B cell (primary cell): ENCODE measurements at regions not wholly inside any gene's neighbourhood (a gene's known extent, or its start where the extent isn't known, plus 50 kb on each side); places are given as distances from the start of the nearest gene placed in this dataset.

Source experiments
- ATAC-seq: fragments of 200-7000 bp; cut with Tn5 transposase; one replicate; pipeline ENCODE4 v1.10.0; 2021; ENCODE audit warnings: low read depth, mild to moderate bottlenecking, moderate number of reproducible peaks, moderate library complexity
- CTCF ChIA-PET: fragments of 350-600 bp; sonication (Branson Sonifier 250); formaldehyde crosslinking; loops from one replicate; lab custom pipeline; 2021; ENCODE audit warnings: antibody characterized with exemption, inconsistent platforms; lab: Charles Lee
- POLR2A ChIA-PET: fragments of 350-600 bp; sonication (Branson Sonifier 250); formaldehyde crosslinking; loops from one replicate; lab custom pipeline; 2021; ENCODE audit warnings: antibody characterized with exemption; lab: Charles Lee
- DNase-seq: peaks from one replicate; pipeline ENCODE4 v3.0.0; 2013
- H2AFZ ChIP-seq: 2 replicates; pipeline ENCODE4 v1.6.1; 2012; ENCODE audit warnings: mild to moderate bottlenecking, low read depth, low read length; ENCODE audit not compliant: insufficient read depth, poor library complexity, severe bottlenecking
- H3K27ac ChIP-seq, 2 donors: 1 replicate in 1 of 2; 2 replicates in 1 of 2; pipeline ENCODE4 v1.5.1; 2012 to 2013; ENCODE audit warnings: low read length in 2 of 2, mild to moderate bottlenecking in 2 of 2, moderate library complexity in 1 of 2
- H3K27me3 ChIP-seq, 4 experiments: fragments of 200-600 bp in 1 of 4; sonication (generic) in 1 of 4; replicated peaks in 1 of 4; 1 replicate in 2 of 4; 2 replicates in 2 of 4; pipeline versions ENCODE4 v1.6.1 to v1.7.0; 2013 to 2016; ENCODE audit warnings: low read length in 3 of 4, mild to moderate bottlenecking in 2 of 4, mixed read lengths in 1 of 4, moderate library complexity in 1 of 4; ENCODE audit not compliant: insufficient read depth in 4 of 4, control insufficient read depth in 3 of 4; ENCODE audit errors: control extremely low read depth in 1 of 4
- H3K36me3 ChIP-seq, 2 experiments: replicated peaks in 1 of 2; 1 replicate in 1 of 2; 2 replicates in 1 of 2; pipeline versions ENCODE4 v1.6.1 to v1.7.1; 2013; ENCODE audit warnings: low read length in 1 of 2; ENCODE audit not compliant: insufficient read depth in 2 of 2, control insufficient read depth in 1 of 2; ENCODE audit errors: control extremely low read depth in 1 of 2, extremely low read depth in 1 of 2
- H3K4me1 ChIP-seq, 2 donors: fragments of 200-600 bp in 1 of 2; sonication (generic) in 1 of 2; 1 replicate in 1 of 2; 2 replicates in 1 of 2; pipeline versions ENCODE4 v1.5.1 to v1.6.1; 2013 to 2017; ENCODE audit warnings: low read length in 2 of 2; ENCODE audit not compliant: control insufficient read depth in 2 of 2, insufficient read depth in 2 of 2
- H3K4me2 ChIP-seq: replicated peaks from 2 replicates; pipeline ENCODE3; 2012; ENCODE audit warnings: mild to moderate bottlenecking, low read depth, low read length; ENCODE audit not compliant: poor library complexity, severe bottlenecking
- H3K4me3 ChIP-seq, 5 experiments: fragments of 200-600 bp in 1 of 5; sonication (generic) in 1 of 5; 1 replicate in 3 of 5; 2 replicates in 2 of 5; pipeline versions ENCODE4 v1.5.1 to v1.7.0; 2011 to 2016; ENCODE audit warnings: low read length in 4 of 5, mild to moderate bottlenecking in 4 of 5, low read depth in 2 of 5, control low read depth in 1 of 5, moderate library complexity in 1 of 5; ENCODE audit not compliant: insufficient read depth in 1 of 5; ENCODE audit errors: control extremely low read depth in 1 of 5, extremely low read depth in 1 of 5
- H3K79me2 ChIP-seq: fragments of 200-600 bp; sonication (generic); one replicate; pipeline ENCODE4 v1.6.0; 2016; ENCODE audit warnings: low read length; ENCODE audit not compliant: control insufficient read depth, insufficient read depth
- H3K9ac ChIP-seq: fragments of 200-600 bp; sonication (generic); 2 replicates; pipeline ENCODE4 v1.6.1; 2017; ENCODE audit warnings: mild to moderate bottlenecking, low read length, moderate library complexity
- H3K9me3 ChIP-seq, 3 donors: one replicate each; pipeline versions ENCODE4 v1.6.1 to v1.7.1; 2013; ENCODE audit warnings: low read length in 2 of 3; ENCODE audit not compliant: control insufficient read depth in 2 of 3, insufficient read depth in 1 of 3; ENCODE audit errors: control extremely low read depth in 1 of 3
- H4K20me1 ChIP-seq: 2 replicates; pipeline ENCODE4 v1.6.0; 2012; ENCODE audit warnings: mild to moderate bottlenecking, low read length; ENCODE audit not compliant: insufficient read depth, control insufficient read depth, poor library complexity, severe bottlenecking
- H3K27ac Mint-ChIP-seq: one replicate; pipeline ENCODE4 v1.8.0; 2021; ENCODE audit warnings: mixed read lengths
- H3K27me3 Mint-ChIP-seq: one replicate; pipeline ENCODE4 v1.8.0; 2021; ENCODE audit warnings: mixed read lengths
- H3K4me1 Mint-ChIP-seq: one replicate; pipeline ENCODE4 v1.8.0; 2021; ENCODE audit warnings: mixed read lengths
- H3K4me3 Mint-ChIP-seq: one replicate; pipeline ENCODE4 v1.8.0; 2021; ENCODE audit warnings: mixed read lengths
- H3K9me3 Mint-ChIP-seq: one replicate; pipeline ENCODE4 v1.8.0; 2022; ENCODE audit warnings: mixed read lengths; ENCODE audit not compliant: insufficient read depth
- EZH2 ChIP-seq: IDR thresholded peaks from 2 replicates; pipeline ENCODE4 v1.6.1; 2012; ENCODE audit warnings: borderline replicate concordance, low read depth, mild to moderate bottlenecking, moderate library complexity, low read length; ENCODE audit not compliant: insufficient read depth, poor library complexity, severe bottlenecking
- WGBS: methylation state at CpG from one replicate; pipeline ENCODE4 v1.1.5; 2013; ENCODE audit warnings: missing lambda C conversion rate; ENCODE audit not compliant: insufficient coverage; 5-methylcytosine and 5-hydroxymethylcytosine counted together
- intact Hi-C: fragments of 100-400 bp; cut with micrococcal nuclease; formaldehyde crosslinking; loops from one replicate; pipeline ENCODE4 v1.10.0; 2022
- TF ChIP-seq, protein P1 (sequence below): fragments of 200-600 bp; IDR thresholded peaks from one replicate; pipeline ENCODE4 v1.8.0; 2022; ENCODE audit warnings: antibody characterized with exemption, mild to moderate bottlenecking

DNA sequence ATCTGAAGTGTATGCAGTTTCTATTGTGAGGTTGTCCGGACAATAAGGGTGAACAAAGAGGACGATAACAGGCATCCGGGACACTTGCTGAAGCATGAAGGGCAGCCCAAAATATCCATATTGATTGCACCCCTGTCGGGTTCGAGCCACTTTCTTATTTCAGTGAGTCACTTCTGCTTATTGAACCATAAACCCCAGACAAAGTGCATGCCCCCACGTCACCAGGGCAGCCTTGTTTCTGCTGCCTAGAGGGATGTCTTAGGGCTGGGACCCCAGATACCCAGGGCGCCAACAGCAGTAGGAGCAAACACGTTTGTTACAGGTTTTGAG, 175.3 kb upstream of the LYZL1 start:
- Mint-ChIP-seq H3K4me1 (no peaks in the 10 kb centered on the region), H3K27me3 (no peaks in the 10 kb centered on the region), H3K4me3 (no peak overlapping the region), H3K9me3 (peaks cover 2% of the 10 kb centered on the region), H3K27ac (no peak overlapping the region)
- no peaks in the 10 kb centered on the region for H3K79me2 ChIP-seq
- no peaks in the 10 kb centered on the region for H4K20me1 ChIP-seq
- TF ChIP-seq EZH2 = no peak
- TF ChIP-seq, protein P1, sequence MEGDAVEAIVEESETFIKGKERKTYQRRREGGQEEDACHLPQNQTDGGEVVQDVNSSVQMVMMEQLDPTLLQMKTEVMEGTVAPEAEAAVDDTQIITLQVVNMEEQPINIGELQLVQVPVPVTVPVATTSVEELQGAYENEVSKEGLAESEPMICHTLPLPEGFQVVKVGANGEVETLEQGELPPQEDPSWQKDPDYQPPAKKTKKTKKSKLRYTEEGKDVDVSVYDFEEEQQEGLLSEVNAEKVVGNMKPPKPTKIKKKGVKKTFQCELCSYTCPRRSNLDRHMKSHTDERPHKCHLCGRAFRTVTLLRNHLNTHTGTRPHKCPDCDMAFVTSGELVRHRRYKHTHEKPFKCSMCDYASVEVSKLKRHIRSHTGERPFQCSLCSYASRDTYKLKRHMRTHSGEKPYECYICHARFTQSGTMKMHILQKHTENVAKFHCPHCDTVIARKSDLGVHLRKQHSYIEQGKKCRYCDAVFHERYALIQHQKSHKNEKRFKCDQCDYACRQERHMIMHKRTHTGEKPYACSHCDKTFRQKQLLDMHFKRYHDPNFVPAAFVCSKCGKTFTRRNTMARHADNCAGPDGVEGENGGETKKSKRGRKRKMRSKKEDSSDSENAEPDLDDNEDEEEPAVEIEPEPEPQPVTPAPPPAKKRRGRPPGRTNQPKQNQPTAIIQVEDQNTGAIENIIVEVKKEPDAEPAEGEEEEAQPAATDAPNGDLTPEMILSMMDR = no peak
- ATAC-seq = no peak
- no peaks in the 10 kb centered on the region for H3K36me3 ChIP-seq
- no peaks in the 10 kb centered on the region for H3K4me1 ChIP-seq
- H3K9me3 ChIP-seq = peaks cover 0 to 12% (median 2%) of the 10 kb centered on the region in 3 donors
- no peak overlapping the region for H3K27ac ChIP-seq
- 81% methylated on average over 8 of the region's 8 CpGs for WGBS
- no peaks in the 10 kb centered on the region for H3K27me3 ChIP-seq
- H2AFZ ChIP-seq = no peak overlapping the region
- H3K4me3 ChIP-seq = no peak overlapping the region
- no peak overlapping the region for H3K4me2 ChIP-seq
- no peak for DNase-seq
- no peak overlapping the region for H3K9ac ChIP-seq
- ChIA-PET CTCF (no interaction called here), POLR2A (no interaction called here)
- intact Hi-C loops = no loop called here

DNA sequence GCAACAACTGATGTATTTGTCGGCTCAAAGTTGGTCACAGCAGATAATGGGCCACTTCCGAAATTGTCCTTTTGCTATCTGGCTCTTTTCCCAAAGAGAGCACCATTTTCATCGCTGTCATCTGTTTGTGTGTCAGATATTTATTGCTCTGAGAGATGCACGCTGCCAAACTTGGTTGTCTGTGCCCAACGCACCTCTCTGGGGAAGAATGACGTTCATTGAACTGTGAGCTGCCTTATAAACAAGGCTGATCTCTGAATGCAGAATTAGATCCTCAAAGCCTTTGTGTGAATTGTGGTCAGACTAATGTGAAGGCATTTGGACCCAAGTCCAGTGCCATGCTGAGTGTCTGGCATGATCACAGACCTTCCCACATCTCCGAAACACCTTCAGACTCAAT, 174.7 kb upstream of the LYZL1 start:
- H3K27me3 ChIP-seq = no peaks in the 10 kb centered on the region
- POLR2A ChIA-PET = no interaction called here
- H3K27ac ChIP-seq = no peak overlapping the region
- no peak overlapping the region for H3K4me3 ChIP-seq
- H4K20me1 ChIP-seq = no peaks in the 10 kb centered on the region
- H2AFZ ChIP-seq = no peak overlapping the region
- Mint-ChIP-seq H3K4me3 (no peak overlapping the region), H3K27me3 (no peaks in the 10 kb centered on the region), H3K4me1 (no peaks in the 10 kb centered on the region), H3K9me3 (peaks cover 2% of the 10 kb centered on the region), H3K27ac (no peak overlapping the region)
- DNase-seq = no peak
- intact Hi-C loops = no loop called here
- TF ChIP-seq, protein P1 = no peak
- no peak for TF ChIP-seq EZH2
- no peak for ATAC-seq
- H3K9ac ChIP-seq = no peak overlapping the region
- WGBS = 94% methylated on average over 7 of the region's 7 CpGs
- CTCF ChIA-PET = no interaction called here
- no peaks in the 10 kb centered on the region for H3K79me2 ChIP-seq
- peaks cover 0 to 14% (median 4%) of the 10 kb centered on the region in 3 donors for H3K9me3 ChIP-seq
- H3K4me2 ChIP-seq = no peak overlapping the region
- no peaks in the 10 kb centered on the region for H3K36me3 ChIP-seq
- H3K4me1 ChIP-seq = no peaks in the 10 kb centered on the region
